ENCODE measurements at regions not wholly inside any gene's neighbourhood (a gene's known extent, or its start where the extent isn't known, plus 50 kb on each side); places are given as distances from the start of the nearest gene placed in this dataset.
"Not testable (repeated sequence)": the region's sequence is repeated elsewhere in the genome, so short reads cannot be mapped to it uniquely, and the experiment has no call there.

DNA sequence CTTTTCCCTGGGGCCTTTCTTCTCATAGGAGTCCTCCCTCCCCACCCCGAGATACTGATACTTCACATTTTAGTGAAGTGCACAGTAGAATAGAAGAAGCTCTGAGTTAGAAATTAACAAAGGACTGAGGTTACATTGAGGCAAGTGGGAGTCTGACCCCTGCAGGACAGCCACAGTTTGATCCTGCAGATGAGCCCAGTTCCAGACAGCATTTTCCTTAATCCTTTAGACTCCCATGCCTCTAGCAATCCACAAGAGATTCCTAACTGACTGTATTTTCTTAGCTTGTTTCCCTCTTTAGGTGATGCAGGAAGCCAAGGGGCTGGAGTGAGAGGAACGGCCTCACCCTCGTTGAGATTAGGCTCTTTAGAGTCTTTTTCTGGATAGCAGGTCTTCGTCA is 204.0 kb downstream of the CYRIA start:
- no peak for DNase-seq (ENCODE audit: low spot score)

DNA sequence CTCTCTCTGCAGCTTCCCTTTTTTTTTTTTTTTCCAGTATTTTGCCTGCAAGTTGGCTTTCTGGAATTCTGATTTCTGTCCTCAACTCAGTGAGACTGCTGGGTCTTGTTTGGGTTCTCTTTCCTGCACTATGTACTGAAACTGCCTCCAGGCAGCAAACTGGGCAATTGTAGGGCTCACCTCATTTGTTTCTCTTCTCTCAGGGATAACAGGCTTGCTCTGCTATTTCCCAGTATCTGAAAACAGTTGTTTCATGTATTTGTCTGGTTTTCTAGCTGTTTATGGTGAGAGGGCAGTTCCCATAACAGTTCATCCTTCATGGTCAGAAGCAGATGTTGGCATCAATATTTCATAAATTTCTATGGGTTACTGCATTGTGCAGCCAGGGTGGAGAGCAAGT is 206.0 kb downstream of the CYRIA start:
- no peak for DNase-seq (ENCODE audit: low spot score)

DNA sequence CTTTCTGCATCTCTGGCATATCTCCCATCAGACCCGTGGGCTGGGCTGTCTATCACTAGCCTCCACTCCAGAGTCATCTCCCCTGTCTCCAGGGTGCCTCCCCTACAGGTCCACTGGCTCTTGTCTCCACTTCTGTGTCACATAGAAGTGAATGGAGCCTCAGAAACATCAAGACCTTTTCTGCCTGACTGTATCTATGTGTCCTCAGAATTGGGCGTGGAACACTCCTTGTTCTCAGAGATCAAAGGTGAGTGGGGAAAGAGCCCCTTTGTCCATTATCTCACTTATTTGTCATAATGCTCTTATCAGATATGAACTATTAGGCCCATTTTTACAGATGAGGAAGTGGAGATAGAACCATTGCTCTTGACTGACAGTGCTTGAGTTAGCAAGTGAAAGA is 211.0 kb downstream of the CYRIA start:
- DNase-seq (ENCODE audit: low spot score) = no peak

DNA sequence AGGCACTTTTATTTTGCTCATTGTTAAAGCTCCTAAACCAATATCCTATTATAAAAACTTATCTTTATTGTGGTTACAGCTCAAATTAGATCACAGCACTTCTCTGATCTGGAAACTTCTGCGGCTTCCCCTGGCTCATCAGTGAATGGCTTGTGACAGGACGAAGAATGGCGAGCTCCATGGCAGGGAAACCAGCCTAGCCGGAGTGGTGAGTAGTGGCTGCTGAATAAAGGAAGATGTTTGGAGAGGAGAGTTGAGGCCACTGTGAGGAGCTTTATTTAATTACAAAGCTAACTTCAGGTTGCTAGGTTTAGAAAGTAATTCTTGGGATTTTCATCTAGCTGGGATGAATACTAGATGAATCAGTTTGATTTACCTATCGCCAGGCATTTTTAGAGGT is 213.5 kb downstream of the CYRIA start:
- no peak for DNase-seq (ENCODE audit: low spot score)

DNA sequence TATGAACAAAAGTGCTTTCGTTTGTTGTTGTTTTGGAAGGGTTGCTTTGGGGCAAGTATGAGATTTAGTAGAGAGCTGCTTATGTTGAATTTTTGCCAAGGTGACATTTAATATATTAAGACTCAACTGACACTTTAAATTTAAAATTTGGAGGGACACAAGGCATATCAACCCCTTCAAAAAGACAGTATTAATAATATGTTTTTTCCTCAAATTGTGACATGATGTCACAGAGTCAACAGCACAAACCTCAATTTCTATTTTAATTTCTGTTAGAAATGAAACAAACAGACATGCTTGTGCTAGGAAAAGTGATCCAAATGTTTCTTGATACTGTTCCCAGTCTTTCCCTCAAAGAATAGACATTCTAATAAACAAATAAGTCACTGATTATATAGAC is 218.9 kb downstream of the CYRIA start:
- DNase-seq (ENCODE audit: low spot score) = no peak

DNA sequence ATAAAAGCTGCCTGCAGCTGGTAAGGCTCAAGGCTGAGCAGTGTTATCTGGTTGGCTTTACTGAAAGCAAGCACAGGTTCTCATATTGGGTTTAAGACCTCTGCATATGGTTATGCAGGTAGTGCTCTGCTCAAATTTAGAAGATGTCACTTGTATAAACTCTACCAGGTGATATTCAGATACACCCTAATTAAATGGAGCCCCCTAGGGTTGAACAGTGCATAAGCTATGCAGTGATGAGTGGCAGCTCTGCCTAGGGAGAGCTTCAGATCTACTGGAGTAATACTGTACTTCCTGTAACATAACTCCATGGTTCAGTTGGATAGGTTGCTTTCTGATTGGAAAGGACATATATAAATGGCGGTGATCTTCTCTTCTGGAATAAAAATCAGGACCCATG is 222.7 kb downstream of the CYRIA start:
- no peak for DNase-seq (ENCODE audit: low spot score)

DNA sequence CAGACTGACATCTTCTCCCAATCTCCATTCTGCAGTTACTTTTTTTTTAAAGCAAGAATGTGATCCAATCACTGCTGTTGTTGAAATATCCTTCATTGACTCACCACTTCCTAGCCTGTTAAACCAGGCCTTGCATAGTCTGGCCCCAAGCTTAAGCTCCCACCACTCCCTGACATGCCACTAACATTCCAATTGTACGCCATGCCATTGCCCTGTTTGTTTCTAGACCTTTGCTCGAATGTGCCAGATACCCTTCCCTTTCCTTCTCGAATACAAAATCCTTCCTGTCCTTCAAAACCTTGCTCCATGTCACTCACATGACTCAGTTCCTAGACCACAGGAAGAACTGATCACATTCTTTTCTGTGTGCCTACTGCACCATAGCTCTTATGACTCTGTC is 224.2 kb downstream of the CYRIA start:
- no peak for DNase-seq (ENCODE audit: low spot score)

DNA sequence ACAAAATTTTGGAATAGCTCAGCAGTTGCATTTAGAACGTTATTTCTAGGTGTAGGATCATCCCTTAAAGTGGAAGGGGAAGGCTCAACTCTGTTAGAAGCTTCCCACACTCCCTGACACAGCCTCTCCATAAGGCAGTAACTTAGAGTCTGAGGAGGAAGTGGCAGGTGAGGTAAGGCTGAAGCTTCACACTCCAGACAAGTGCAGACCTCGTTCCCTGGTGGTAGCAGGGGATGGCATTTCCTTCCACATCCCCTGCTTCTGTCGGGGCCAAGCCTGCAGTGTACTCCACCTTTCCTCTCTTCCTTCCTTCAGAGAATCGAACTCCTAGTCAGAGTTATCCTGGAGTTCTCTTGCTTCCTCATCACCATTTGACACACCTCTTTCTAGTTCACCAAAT is 224.7 kb downstream of the CYRIA start:
- DNase-seq (ENCODE audit: low spot score) = no peak

DNA sequence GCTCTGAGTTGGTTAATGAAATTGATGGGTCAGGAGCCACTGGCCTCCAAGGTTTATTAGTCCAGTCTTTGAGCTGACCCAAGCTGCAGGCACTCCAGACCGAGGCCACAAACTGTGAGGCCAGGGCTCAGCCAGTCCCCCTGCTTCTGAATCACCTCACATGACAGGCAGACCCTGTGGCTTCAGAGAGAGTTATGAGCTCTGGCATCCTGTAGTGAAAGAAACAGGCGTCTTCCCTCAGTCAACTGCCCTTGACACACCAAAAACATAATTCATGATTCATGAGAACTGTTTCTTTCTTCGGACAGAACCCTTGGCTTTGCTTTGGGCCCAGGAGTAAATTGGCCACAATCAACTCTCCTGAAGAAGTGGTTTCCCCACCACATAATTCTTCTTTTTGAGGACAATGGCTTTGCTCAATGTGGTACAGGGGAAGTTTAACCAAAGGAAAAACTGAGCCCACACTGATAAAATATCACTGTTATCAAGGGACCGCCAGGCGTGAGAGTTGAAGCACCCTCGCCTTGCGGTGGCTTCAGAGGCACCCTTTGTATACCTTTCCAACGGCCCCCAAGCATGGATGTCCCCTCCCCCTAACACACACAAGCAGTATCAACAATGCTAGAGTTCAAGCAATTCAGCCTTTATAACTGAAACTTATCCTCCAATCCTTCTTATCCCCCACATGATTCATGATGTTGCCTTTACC is 226.9 kb downstream of the CYRIA start:
- DNase-seq (ENCODE audit: low spot score) = no peak

DNA sequence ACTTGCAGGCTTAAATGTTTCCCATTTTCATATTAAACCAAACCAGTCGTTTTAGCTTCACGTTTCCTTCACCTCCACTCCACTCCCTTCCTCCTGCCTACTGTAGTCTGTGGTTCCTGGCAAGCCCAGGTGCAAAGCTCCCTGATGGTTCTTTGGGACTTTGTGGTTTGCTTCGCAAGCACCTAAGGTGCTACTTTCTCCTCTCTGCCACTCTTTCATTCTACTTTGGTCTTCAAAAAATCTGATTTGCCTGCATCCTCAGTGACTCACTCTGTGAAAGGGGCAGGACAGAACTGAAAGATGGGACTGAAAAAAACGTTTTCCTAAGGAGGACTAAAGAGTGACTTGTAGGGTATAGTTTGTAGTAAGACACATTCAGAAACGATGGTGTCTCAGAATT is 228.4 kb downstream of the CYRIA start:
- no peak for DNase-seq (ENCODE audit: low spot score)

DNA sequence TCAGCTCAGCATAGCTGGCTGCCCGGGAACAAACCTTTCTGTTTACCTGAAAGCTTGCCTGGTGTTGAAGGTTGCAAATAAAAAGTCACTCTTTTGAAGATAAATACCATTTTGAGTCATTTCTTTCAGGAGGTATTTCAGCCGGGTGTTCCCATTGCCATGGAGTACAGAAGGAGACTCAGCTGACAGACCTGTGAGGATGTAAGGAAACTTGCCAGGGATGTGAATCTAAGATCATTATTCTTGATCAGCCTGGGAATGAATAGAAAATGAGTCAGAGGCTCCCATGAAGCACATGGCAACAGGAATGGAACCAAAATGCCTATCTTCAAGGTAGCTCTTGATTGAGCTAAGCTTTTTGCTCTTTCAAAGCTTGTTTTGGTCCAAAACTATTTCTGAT is 231.2 kb downstream of the CYRIA start:
- DNase-seq (ENCODE audit: low spot score) = no peak

DNA sequence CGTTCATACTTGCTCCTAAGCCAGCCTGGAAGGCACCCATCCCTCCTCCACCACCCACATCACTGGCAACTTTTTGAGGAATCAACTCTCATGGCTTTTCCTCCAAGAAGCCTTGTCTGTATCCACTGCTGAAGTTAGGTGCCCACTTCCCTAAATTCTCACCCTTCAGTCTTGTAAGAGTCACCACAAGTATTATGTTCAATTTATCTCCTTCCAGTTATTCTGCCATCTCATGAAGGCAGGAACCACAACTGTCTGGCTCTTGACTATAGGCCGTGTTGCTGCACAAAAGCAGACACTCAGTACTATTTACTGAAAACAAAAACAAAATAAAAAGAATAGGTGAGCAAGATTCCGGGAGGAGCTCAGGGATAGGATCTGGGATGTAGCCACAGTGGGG is 234.8 kb downstream of the CYRIA start:
- DNase-seq (ENCODE audit: low spot score) = no peak

DNA sequence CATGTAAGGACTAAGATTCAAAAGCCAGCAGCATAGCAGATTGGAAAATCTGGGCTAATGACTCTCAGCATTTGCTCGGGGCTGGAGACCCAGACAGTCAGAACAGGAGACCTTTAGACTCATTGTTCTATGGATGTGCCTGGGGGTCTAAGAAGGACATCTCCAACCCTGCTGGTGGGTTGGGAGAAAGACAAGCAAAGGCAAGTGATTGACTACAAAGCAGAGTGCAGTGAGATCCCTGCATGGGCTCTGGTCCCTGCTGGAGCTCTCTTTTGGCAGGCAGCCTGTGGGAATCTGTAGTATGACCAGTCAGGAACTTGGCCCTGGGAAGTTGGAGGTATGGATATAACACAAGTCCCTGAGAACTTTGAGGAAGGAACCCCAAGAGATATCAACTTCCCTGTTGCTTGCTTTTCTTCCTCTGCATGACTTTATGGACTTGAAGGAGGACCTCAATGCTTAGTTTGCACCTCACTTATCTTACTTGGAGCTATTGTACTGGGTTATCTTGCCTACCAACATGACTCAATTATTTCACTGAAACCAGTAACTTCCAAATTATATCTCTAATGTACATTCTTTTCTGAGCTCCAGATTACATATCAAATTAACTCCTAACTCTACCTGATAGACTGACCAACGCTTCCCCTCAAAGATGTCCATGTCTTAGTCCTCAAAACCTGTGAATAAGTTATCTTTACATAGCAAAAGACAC is 236.0 kb downstream of the CYRIA start:
- DNase-seq (ENCODE audit: low spot score) = no peak

DNA sequence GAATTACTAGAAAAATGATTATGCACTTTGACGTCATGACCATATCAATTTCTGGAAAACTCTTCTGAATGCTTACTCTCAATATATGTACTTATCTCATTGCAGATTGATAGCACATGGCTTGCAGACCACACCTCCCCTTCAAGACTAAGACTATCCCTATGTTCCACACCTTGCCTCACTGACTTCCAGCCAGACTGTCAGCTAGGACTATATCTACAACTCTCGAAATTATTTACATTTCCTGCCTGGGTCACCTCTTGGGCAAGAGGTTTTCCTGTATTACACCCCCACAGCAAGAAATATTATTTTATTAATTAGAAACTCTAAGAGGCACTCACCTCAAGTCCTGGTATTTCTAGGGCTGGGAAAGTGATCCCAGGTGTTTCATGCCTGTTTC is 236.6 kb downstream of the CYRIA start:
- DNase-seq (ENCODE audit: low spot score) = no peak

DNA sequence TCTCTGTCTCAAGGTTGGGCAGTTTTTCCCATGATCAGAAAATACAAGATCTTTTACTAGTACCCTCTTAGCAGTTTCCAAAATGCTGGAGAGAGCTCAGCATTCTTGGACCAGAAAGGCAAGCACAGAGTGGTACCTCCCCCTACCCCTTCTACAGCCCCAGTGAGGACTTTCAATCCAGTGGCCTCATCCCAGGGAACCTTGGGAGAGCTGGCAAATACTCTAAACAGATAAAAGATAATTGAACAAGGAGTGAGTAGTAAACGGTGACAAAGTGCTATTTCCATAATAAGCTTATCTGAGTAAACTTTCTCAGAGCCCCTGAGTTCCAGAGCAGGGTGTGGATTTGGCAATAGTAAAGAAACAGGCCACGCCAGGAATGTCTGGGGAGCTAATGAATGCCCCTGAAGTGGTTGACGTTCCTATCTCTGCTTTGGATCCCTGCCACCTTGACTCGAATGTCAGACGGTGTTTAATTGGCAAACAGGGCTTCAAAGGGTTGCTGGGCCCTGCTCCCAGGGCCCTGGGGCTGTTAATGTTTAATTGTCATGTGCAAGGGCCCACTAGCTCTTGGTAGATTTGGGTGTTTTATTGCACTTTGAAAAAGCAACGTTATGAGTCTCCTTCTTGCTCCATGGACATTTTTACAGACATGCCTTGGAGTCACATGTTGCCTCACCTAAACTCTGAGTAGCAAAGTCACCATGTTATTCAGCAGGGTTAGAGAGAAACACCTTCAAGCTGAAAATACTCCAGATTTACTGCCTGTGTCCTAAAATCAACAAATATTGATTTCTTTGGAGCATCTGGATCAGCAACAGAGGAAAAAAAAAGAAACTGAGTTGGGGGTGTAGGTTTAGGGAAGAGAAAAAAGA is 239.9 kb downstream of the CYRIA start:
- no peak for DNase-seq (ENCODE audit: low spot score)

DNA sequence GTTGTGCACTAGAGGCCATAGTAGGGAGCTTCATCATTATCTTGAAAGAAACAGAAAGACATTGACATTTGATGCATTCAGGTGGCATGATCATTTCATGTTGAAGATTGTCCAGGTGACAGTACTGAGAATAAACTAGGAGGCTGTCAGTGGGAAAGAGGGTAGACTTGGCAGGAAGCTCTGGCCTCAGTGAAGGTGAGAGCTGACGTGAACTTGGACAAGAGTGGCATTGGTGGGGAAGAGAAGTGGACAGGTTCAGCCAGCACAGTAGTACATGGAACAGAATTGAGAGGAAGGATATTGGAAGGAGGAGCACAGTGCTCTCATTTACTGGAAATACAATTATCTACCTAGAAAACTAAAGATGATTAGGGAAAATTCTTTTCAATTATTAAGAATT is 245.2 kb downstream of the CYRIA start:
- DNase-seq (ENCODE audit: low spot score) = no peak

DNA sequence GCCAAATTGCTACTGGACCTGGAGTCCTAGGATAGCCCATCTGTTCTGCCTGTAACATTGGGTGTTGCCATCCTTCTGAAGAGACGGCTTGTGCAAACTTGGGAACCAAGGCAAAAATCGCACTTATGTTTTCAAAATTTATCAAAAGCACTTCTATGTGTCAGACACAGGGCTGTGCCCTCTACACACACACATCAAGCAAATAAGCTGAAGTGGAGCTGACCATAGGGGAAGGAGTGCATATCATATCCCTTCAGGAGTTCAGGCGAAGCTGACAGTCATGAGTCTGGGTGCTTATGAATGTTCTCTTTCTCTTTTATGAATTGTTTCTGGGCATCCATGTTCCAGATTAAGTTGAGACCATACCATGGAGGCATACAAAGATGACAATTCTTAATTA is 247.9 kb downstream of the CYRIA start:
- no peak for DNase-seq (ENCODE audit: low spot score)

DNA sequence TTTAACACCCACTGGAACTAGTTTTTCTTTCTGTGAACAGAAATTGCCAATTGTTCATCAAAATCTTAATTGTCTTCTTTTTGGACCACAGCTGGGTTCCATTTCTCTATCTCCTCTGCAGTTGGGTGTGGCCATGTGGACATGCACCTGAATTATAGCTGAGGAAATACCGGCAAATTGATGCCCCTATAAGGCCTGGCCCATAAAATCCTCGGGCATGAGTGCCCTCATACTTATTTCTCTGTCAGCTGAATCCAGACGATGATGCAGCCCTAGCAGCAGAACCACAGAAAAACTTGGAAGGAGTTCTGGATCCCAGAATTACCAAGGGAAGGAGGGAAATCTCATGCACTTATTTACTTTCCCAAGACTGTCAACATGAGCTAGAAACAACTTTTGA is 249.0 kb downstream of the CYRIA start:
- DNase-seq (ENCODE audit: low spot score) = no peak

DNA sequence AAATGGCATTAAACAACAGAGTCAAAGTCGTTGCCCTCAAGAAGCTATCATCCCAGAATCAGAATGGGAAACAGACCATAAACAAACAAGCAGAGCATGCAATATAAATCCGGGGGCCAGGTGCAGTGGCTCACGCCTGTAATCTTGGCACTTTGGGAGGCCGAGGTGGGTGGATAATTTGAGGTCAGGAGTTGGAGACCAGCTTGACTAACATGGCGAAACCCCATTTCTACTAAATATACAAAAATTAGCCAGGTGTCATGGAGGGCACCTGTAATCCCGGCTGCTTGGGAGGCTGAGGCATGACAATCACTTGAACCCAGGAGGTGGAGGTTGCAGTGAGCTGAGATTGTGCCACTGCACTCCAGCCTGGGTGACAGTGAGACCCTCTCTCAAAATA is 249.8 kb downstream of the CYRIA start:
- DNase-seq (ENCODE audit: low spot score) = not testable (repeated sequence)

DNA sequence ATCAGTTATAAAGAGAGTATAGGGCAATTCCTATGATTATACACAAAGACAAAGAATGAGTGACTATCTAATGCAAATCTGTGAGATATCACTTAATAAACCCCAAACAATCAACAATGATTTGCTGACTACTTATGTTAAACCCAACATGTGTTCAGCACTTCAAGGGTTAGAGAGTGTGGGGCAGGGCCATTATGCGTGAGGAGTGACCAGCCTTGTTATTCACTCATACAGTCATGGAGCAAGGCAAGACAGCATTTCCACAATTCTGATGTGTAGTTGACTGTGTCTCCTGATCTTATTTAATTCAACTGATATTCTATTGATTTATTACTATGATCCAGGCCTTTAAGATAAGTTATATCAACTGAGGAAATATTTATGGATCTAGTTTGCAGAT is 251.7 kb downstream of the CYRIA start:
- no peak for DNase-seq (ENCODE audit: low spot score)

DNA sequence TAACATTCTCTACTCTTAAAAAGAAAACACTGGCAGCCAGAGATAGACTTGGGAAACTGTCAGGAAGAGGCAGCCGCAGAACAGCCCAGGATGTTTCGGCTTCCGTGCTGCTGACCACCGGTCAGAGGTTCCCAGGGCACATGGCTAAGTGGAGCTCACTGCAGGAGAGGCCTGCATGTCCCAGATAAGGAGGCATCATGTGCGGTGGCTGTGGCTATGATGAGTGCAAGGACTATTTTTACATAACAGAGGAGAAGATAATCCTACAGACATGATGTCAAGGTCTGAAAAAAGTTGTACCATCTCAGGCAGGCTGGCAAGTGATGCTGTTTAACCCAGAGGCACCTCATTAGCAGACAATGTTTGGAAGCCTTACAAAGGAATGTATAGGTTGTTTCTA is 252.3 kb downstream of the CYRIA start:
- DNase-seq (ENCODE audit: low spot score) = no peak

DNA sequence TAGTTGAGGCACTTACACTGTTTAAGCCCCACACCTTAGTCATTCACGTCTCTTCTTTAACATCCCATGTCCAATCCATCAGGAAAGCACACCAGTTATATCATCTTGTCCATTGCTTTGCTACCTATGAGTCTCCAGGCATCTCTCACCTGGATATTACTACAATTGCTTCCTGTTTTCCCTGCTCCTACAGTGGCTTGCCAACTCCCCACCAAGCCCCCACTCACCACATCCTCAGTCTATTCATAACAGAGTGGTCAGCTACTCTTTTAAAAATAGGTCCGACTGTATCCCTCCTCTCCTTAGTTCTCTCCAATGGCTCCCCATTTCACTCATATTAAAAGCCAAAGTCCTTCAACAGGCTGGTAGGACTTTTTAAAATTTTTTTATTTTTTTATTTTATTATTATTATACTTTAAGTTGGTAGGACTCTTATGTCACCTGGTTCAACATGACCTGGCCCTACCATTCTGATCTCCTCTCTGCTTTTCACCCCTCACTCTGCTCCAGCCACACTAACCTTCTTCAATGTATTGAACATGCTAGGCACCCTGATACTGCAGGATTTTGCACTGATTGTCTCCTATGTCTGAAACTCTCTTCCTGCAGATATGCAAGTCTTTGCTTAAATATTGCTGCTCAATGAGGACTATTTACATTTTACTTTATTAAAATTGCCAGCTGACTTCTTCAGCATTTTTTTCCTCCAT is 253.2 kb downstream of the CYRIA start:
- DNase-seq (ENCODE audit: low spot score) = no peak
